ENCODE measurements at regions not wholly inside any gene's neighbourhood (a gene's known extent, or its start where the extent isn't known, plus 50 kb on each side); places are given as distances from the start of the nearest gene placed in this dataset.

- Mint-ChIP-seq H3K4me1 (peaks cover 7% of the 10 kb centered on the region), H3K27me3 (peaks cover 42% of the 10 kb centered on the region), H3K4me3 (peak overlapping the region; percentile 69), H3K27ac (no peak overlapping the region), H3K9me3 (no peaks in the 10 kb centered on the region), H3K36me3 (ENCODE audit: low read depth) (no peaks in the 10 kb centered on the region)
- ChIA-PET CTCF (interaction anchor here (1.4 kb wide), 1 partner anchor 59 kb away, joined by 5 read pairs; no protein-coding TSS in a partner anchor), POLR2A (no interaction called here)
- DNase-seq: no peak
Observed at GRCh38 chr4:123506011-123506695, 109.6 kb downstream of the SPRY1 start.

- Mint-ChIP-seq H3K4me3 (no peak overlapping the region), H3K9me3 (no peaks in the 10 kb centered on the region), H3K36me3 (ENCODE audit: low read depth) (no peaks in the 10 kb centered on the region), H3K4me1 (peaks cover 7% of the 10 kb centered on the region), H3K27me3 (peaks cover 38% of the 10 kb centered on the region), H3K27ac (no peak overlapping the region)
- no peak for DNase-seq
- ChIA-PET CTCF (no interaction called here), POLR2A (no interaction called here)
Observed at GRCh38 chr4:123507376-123507775, 110.8 kb downstream of the SPRY1 start.

- POLR2A ChIA-PET: no interaction called here
- H3K27me3 Mint-ChIP-seq: peaks cover 38% of the 10 kb centered on the region
- no peaks in the 10 kb centered on the region for H3K36me3 Mint-ChIP-seq (ENCODE audit: low read depth)
Observed at GRCh38 chr4:123510221-123510620, 113.6 kb downstream of the SPRY1 start.

GRCh38 chr4:123510659-123511058 is 114.1 kb downstream of the SPRY1 start:
- Mint-ChIP-seq H3K27ac (no peak overlapping the region), H3K9me3 (no peaks in the 10 kb centered on the region), H3K27me3 (peaks cover 36% of the 10 kb centered on the region), H3K4me1 (peaks cover 2% of the 10 kb centered on the region), H3K36me3 (ENCODE audit: low read depth) (no peaks in the 10 kb centered on the region), H3K4me3 (no peak overlapping the region)
- CTCF ChIA-PET: no interaction called here
- DNase-seq: no peak
- POLR2A ChIA-PET: no interaction called here

More at GRCh38 chr4:123510221-123510620, 113.6 kb downstream of the SPRY1 start:
- H3K4me1 Mint-ChIP-seq: peaks cover 4% of the 10 kb centered on the region
- H3K4me3 Mint-ChIP-seq: no peak overlapping the region
- no peaks in the 10 kb centered on the region for H3K9me3 Mint-ChIP-seq
- CTCF ChIA-PET: no interaction called here
- no peak overlapping the region for H3K27ac Mint-ChIP-seq
- no peak for DNase-seq

GRCh38 chr4:123516576-123516975 is 120.0 kb downstream of the SPRY1 start:
- no peak overlapping the region for H3K4me3 Mint-ChIP-seq
- CTCF ChIA-PET: interaction anchor here (1.4 kb wide), 1 partner anchor 204 kb away, joined by 6 read pairs; no protein-coding TSS in a partner anchor
- no peak overlapping the region for H3K27ac Mint-ChIP-seq
- H3K4me1 Mint-ChIP-seq: no peaks in the 10 kb centered on the region
- H3K9me3 Mint-ChIP-seq: no peaks in the 10 kb centered on the region
- peaks cover 21% of the 10 kb centered on the region for H3K27me3 Mint-ChIP-seq
- no peaks in the 10 kb centered on the region for H3K36me3 Mint-ChIP-seq (ENCODE audit: low read depth)
- no peak for DNase-seq
- POLR2A ChIA-PET: no interaction called here

- H3K27me3 Mint-ChIP-seq: peaks cover 21% of the 10 kb centered on the region
- H3K27ac Mint-ChIP-seq: no peak overlapping the region
- H3K4me1 Mint-ChIP-seq: no peaks in the 10 kb centered on the region
- ChIA-PET POLR2A (no interaction called here), CTCF (no interaction called here)
- no peaks in the 10 kb centered on the region for H3K36me3 Mint-ChIP-seq (ENCODE audit: low read depth)
- no peak overlapping the region for H3K4me3 Mint-ChIP-seq
- no peaks in the 10 kb centered on the region for H3K9me3 Mint-ChIP-seq
- no peak for DNase-seq
Observed at GRCh38 chr4:123517176-123517575, 120.6 kb downstream of the SPRY1 start.

- no peak overlapping the region for H3K4me3 Mint-ChIP-seq
- no peaks in the 10 kb centered on the region for H3K9me3 Mint-ChIP-seq
- CTCF ChIA-PET: no interaction called here
Observed at GRCh38 chr4:123517971-123518370, 121.4 kb downstream of the SPRY1 start.

GRCh38 chr4:123520325-123520724 is 123.7 kb downstream of the SPRY1 start:
- no peaks in the 10 kb centered on the region for H3K4me1 Mint-ChIP-seq
- ChIA-PET POLR2A (no interaction called here), CTCF (no interaction called here)

More at GRCh38 chr4:123517971-123518370, 121.4 kb downstream of the SPRY1 start:
- H3K27me3 Mint-ChIP-seq: peaks cover 21% of the 10 kb centered on the region
- no peaks in the 10 kb centered on the region for H3K4me1 Mint-ChIP-seq
- H3K27ac Mint-ChIP-seq: no peak overlapping the region
- no peak for DNase-seq
- H3K36me3 Mint-ChIP-seq (ENCODE audit: low read depth): no peaks in the 10 kb centered on the region
- POLR2A ChIA-PET: no interaction called here

GRCh38 chr4:123522081-123522480 is 125.5 kb downstream of the SPRY1 start:
- no peak overlapping the region for H3K27ac Mint-ChIP-seq
- DNase-seq: no peak
- H3K4me1 Mint-ChIP-seq: no peaks in the 10 kb centered on the region
- ChIA-PET POLR2A (no interaction called here), CTCF (no interaction called here)
- no peaks in the 10 kb centered on the region for H3K9me3 Mint-ChIP-seq
- H3K27me3 Mint-ChIP-seq: peaks cover 3% of the 10 kb centered on the region
- no peaks in the 10 kb centered on the region for H3K36me3 Mint-ChIP-seq (ENCODE audit: low read depth)
- H3K4me3 Mint-ChIP-seq: no peak overlapping the region

More at GRCh38 chr4:123520325-123520724, 123.7 kb downstream of the SPRY1 start:
- H3K36me3 Mint-ChIP-seq (ENCODE audit: low read depth): no peaks in the 10 kb centered on the region
- H3K4me3 Mint-ChIP-seq: no peak overlapping the region
- no peak overlapping the region for H3K27ac Mint-ChIP-seq
- DNase-seq: no peak
- no peaks in the 10 kb centered on the region for H3K9me3 Mint-ChIP-seq
- peaks cover 7% of the 10 kb centered on the region for H3K27me3 Mint-ChIP-seq

GRCh38 chr4:123522646-123523045 is 126.1 kb downstream of the SPRY1 start:
- ChIA-PET CTCF (no interaction called here), POLR2A (no interaction called here)
- no peak overlapping the region for H3K27ac Mint-ChIP-seq
- no peak for DNase-seq
- H3K36me3 Mint-ChIP-seq (ENCODE audit: low read depth): no peaks in the 10 kb centered on the region
- no peaks in the 10 kb centered on the region for H3K9me3 Mint-ChIP-seq
- H3K4me1 Mint-ChIP-seq: no peaks in the 10 kb centered on the region
- peaks cover 3% of the 10 kb centered on the region for H3K27me3 Mint-ChIP-seq
- no peak overlapping the region for H3K4me3 Mint-ChIP-seq

GRCh38 chr4:123524958-123525628 is 128.5 kb downstream of the SPRY1 start:
- H3K9me3 Mint-ChIP-seq: no peaks in the 10 kb centered on the region
- ChIA-PET POLR2A (no interaction called here), CTCF (no interaction called here)

GRCh38 chr4:123526511-123526910 is 129.9 kb downstream of the SPRY1 start:
- CTCF ChIA-PET: no interaction called here
- no peak for DNase-seq
- Mint-ChIP-seq H3K27me3 (no peaks in the 10 kb centered on the region), H3K36me3 (ENCODE audit: low read depth) (no peaks in the 10 kb centered on the region), H3K4me1 (no peaks in the 10 kb centered on the region), H3K4me3 (no peak overlapping the region), H3K9me3 (no peaks in the 10 kb centered on the region), H3K27ac (no peak overlapping the region)
- POLR2A ChIA-PET: no interaction called here

More at GRCh38 chr4:123524958-123525628, 128.5 kb downstream of the SPRY1 start:
- DNase-seq: no peak
- Mint-ChIP-seq H3K4me3 (no peak overlapping the region), H3K36me3 (ENCODE audit: low read depth) (no peaks in the 10 kb centered on the region), H3K4me1 (no peaks in the 10 kb centered on the region), H3K27me3 (no peaks in the 10 kb centered on the region), H3K27ac (no peak overlapping the region)

GRCh38 chr4:123528501-123529277 is 132.1 kb downstream of the SPRY1 start:
- Mint-ChIP-seq H3K36me3 (ENCODE audit: low read depth) (no peaks in the 10 kb centered on the region), H3K9me3 (no peaks in the 10 kb centered on the region), H3K4me3 (no peak overlapping the region), H3K27ac (no peak overlapping the region), H3K4me1 (no peaks in the 10 kb centered on the region), H3K27me3 (no peaks in the 10 kb centered on the region)
- CTCF ChIA-PET: no interaction called here
- POLR2A ChIA-PET: no interaction called here
- no peak for DNase-seq

GRCh38 chr4:123529278-123529568 is 132.6 kb downstream of the SPRY1 start:
- no peak overlapping the region for H3K4me3 Mint-ChIP-seq
- POLR2A ChIA-PET: no interaction called here
- H3K9me3 Mint-ChIP-seq: no peaks in the 10 kb centered on the region
- no peak overlapping the region for H3K27ac Mint-ChIP-seq
- no peaks in the 10 kb centered on the region for H3K27me3 Mint-ChIP-seq
- no peaks in the 10 kb centered on the region for H3K4me1 Mint-ChIP-seq
- no peaks in the 10 kb centered on the region for H3K36me3 Mint-ChIP-seq (ENCODE audit: low read depth)
- no peak for DNase-seq
- CTCF ChIA-PET: no interaction called here
